Aorta (tissue), 5 donors: ENCODE measurements at regions not wholly inside any gene's neighbourhood (a gene's known extent, or its start where the extent isn't known, plus 50 kb on each side); places are given as distances from the start of the nearest gene placed in this dataset.
"Not testable (repeated sequence)": the region's sequence is repeated elsewhere in the genome, so short reads cannot be mapped to it uniquely, and the experiment has no call there.

Experiments used
- ATAC-seq: fragments of 200-7000 bp; cut with Tn5 transposase; one replicate; pipeline ENCODE4 v1.9.1; 2022; ENCODE audit warnings: moderate library complexity; ENCODE audit not compliant: low FRiP score
- DNase-seq, 2 donors: peaks; one replicate each; pipeline ENCODE4 v3.0.0-alpha.2; 2020
- H3K27ac ChIP-seq, 2 donors: one replicate each; pipeline ENCODE4 v1.5.1; 2013; ENCODE audit warnings: low read length in 2 of 2, mild to moderate bottlenecking in 2 of 2, moderate library complexity in 2 of 2, control low read depth in 1 of 2, inconsistent platforms in 1 of 2, low read depth in 1 of 2
- H3K27me3 ChIP-seq, 2 donors: one replicate each; pipeline ENCODE4 v1.6.1; 2013; ENCODE audit warnings: control low read depth in 1 of 2, low read length in 1 of 2, mild to moderate bottlenecking in 1 of 2, moderate library complexity in 1 of 2; ENCODE audit not compliant: insufficient read depth in 2 of 2, control insufficient read depth in 1 of 2
- H3K36me3 ChIP-seq, 2 donors: one replicate each; pipeline ENCODE4 v1.6.1; 2013; ENCODE audit warnings: control low read depth in 1 of 2, low read length in 1 of 2, mild to moderate bottlenecking in 1 of 2; ENCODE audit not compliant: insufficient read depth in 2 of 2, control insufficient read depth in 1 of 2
- H3K4me1 ChIP-seq, 2 donors: one replicate each; pipeline ENCODE4 v1.6.1; 2013; ENCODE audit warnings: low read length in 2 of 2, control low read depth in 1 of 2, mild to moderate bottlenecking in 1 of 2, moderate library complexity in 1 of 2; ENCODE audit not compliant: insufficient read depth in 2 of 2, control insufficient read depth in 1 of 2
- H3K4me3 ChIP-seq, 2 donors: one replicate each; pipeline ENCODE4 v1.5.1; 2013; ENCODE audit warnings: low read length in 2 of 2, control low read depth in 1 of 2, mild to moderate bottlenecking in 1 of 2
- H3K9me3 ChIP-seq: one replicate; pipeline ENCODE4 v1.6.1; 2013; ENCODE audit warnings: mild to moderate bottlenecking, low read length; ENCODE audit not compliant: control insufficient read depth
- WGBS, 2 donors: extraction: QIAGEN DNeasy Blood & Tissue Kit; methylation state at CpG; one replicate each; pipeline ENCODE4 v1.1.7; 2013; 5-methylcytosine and 5-hydroxymethylcytosine counted together
- intact Hi-C, 2 donors: fragments of 100-400 bp; cut with DNase I; formaldehyde crosslinking; loops; one replicate each; pipeline versions ENCODE4 v1.14.2 to v1.15.0; 2022
- donor health status: healthy with polysubstance abuse.
- donor health status: Bipolar disorder and iron deficiency.
- donor health status: DM: no; HTN: no; CAD: no.
- donor health status: DM: no; HTN: no; CAD: no.
- donor health status: DM: yes; HTN: yes; CAD: no.

- Histone ChIP-seq H3K36me3 (no peaks in the 10 kb centered on the region), H3K27ac (no peak overlapping the region), H3K27me3 (no peaks in the 10 kb centered on the region), H3K9me3 (no peaks in the 10 kb centered on the region), H3K4me3 (no peak overlapping the region), H3K4me1 (no peaks in the 10 kb centered on the region)
- no peak for DNase-seq
- WGBS, 2 donors = 77 to 82% methylated on average over 1 of the region's 1 CpG
- no peak for ATAC-seq
- intact Hi-C loops = no loop called here
Measured at GRCh38 chr2:5195636-5196035, 496.5 kb upstream of the SOX11 start.

- 47 to 60% methylated on average over 5 of the region's 5 CpGs for WGBS, 2 donors
- DNase-seq = no peak
- Histone ChIP-seq H3K4me1 (no peaks in the 10 kb centered on the region), H3K9me3 (no peaks in the 10 kb centered on the region), H3K4me3 (no peak overlapping the region), H3K36me3 (no peaks in the 10 kb centered on the region), H3K27ac (no peak overlapping the region), H3K27me3 (no peaks in the 10 kb centered on the region)
- intact Hi-C loops = no loop called here
- ATAC-seq = no peak
Measured at GRCh38 chr2:5203134-5203755, 488.9 kb upstream of the SOX11 start.

- intact Hi-C loops, ATAC-seq, H3K4me3 ChIP-seq, DNase-seq, H3K4me1 ChIP-seq, H3K27ac ChIP-seq, H3K9me3 ChIP-seq, H3K27me3 ChIP-seq, H3K36me3 ChIP-seq: not testable (repeated sequence)
- WGBS, 2 donors = 92 to 94% methylated on average over 2 of the region's 2 CpGs
Measured at GRCh38 chr2:5206742-5207141, 485.4 kb upstream of the SOX11 start.

DNA sequence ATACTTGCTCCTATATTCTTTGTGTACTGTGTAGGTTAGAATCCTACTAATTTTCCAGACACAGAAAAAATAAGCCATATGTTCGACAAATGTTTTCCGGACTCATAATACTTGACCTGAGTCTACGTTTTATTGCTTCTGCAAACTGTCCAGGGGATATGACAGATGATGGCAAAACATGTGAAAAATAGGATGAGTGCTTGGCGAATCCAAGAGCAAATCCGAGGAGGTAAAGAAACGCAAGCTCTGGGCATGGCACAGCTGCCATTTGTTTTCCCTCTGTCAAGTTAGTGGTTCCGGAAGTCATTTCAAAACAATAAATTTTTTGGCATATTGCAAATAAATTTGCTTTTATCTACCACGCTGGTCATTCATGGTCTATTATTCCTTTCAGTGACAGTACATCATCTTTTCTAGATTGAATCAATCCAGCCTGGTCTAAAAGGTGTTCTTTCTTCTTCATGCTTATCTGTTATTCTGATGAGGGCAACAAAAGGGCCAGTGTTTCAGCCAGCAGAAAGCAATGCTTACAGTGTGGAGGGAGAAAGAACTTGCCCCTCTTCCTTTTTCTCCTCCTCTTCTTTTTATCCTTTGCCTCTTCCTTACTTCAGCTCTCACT lies 476.1 kb upstream of the SOX11 start:
- Histone ChIP-seq H3K9me3 (peaks cover 1% of the 10 kb centered on the region), H3K4me1 (no peaks in the 10 kb centered on the region), H3K27me3 (no peaks in the 10 kb centered on the region), H3K36me3 (no peaks in the 10 kb centered on the region), H3K4me3 (no peak overlapping the region), H3K27ac (no peak overlapping the region)
- intact Hi-C loops = no loop called here
- WGBS, 2 donors = 40 to 55% methylated on average over 8 of the region's 8 CpGs
- ATAC-seq (no peak), DNase-seq (no peak)

GRCh38 chr2:5227062-5227699 lies 465.0 kb upstream of the SOX11 start:
- H3K9me3 ChIP-seq = no peaks in the 10 kb centered on the region
- WGBS, 2 donors = 70 to 80% methylated on average over 4 of the region's 4 CpGs
- no peaks in the 10 kb centered on the region for H3K27me3 ChIP-seq
- ATAC-seq = no peak
- H3K36me3 ChIP-seq = no peaks in the 10 kb centered on the region
- no peak for DNase-seq
- H3K4me3 ChIP-seq = no peak overlapping the region
- no peak overlapping the region for H3K27ac ChIP-seq
- no peaks in the 10 kb centered on the region for H3K4me1 ChIP-seq
- intact Hi-C loops = no loop called here

DNA sequence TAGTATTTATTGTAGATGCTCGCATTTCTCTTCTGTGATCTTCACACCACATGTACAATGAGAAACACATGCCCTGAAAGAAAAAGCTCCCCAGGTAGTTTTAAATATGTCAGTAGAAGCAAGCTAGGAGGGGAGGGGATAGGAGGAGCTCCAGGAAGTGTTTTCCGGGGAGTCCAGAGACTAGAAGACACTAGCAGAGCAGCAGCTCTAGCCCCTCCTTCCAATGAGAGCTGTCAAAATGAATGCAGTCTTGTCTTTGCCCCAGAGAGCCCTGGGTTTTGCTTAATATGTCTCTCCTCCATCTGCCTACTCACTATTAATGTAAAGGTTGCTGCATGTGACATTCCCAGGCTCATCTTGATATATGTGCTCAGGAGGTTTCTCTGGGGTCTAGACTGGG lies 462.6 kb upstream of the SOX11 start:
- WGBS, 2 donors = 33 to 38% methylated on average over 2 of the region's 2 CpGs
- Histone ChIP-seq H3K27ac (no peak overlapping the region), H3K9me3 (no peaks in the 10 kb centered on the region), H3K4me1 (no peaks in the 10 kb centered on the region), H3K4me3 (no peak overlapping the region), H3K36me3 (no peaks in the 10 kb centered on the region), H3K27me3 (no peaks in the 10 kb centered on the region)
- intact Hi-C loops = no loop called here
- DNase-seq (no peak), ATAC-seq (no peak)

DNA sequence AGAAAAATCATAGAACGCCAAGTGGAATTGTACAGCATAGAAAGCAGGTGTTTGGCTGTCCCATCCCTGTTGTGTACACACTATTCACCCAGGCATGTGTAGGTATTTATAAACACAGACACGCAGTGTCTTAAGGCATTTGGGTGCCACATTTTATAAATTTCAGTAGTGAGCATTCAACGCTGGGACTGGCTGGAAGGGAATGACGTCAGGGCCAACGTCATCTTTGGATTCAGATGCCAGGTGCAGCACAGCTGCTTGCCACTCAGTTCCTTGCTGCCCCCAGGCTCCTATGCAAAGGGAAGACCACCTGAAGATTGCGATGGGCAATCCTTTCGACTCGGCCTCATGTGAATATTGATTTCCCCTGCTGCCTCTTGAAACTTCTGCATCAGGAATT lies 461.7 kb upstream of the SOX11 start:
- H3K36me3 ChIP-seq = no peaks in the 10 kb centered on the region
- no peak for ATAC-seq
- no peak overlapping the region for H3K27ac ChIP-seq
- intact Hi-C loops = no loop called here
- WGBS, 2 donors = 78 to 81% methylated on average over 8 of the region's 8 CpGs
- no peak for DNase-seq
- H3K4me3 ChIP-seq = no peak overlapping the region
- H3K9me3 ChIP-seq = no peaks in the 10 kb centered on the region
- no peaks in the 10 kb centered on the region for H3K4me1 ChIP-seq
- no peaks in the 10 kb centered on the region for H3K27me3 ChIP-seq

- Histone ChIP-seq H3K36me3 (no peaks in the 10 kb centered on the region), H3K9me3 (no peaks in the 10 kb centered on the region), H3K27me3 (no peaks in the 10 kb centered on the region), H3K27ac (no peak overlapping the region), H3K4me3 (no peak overlapping the region), H3K4me1 (no peaks in the 10 kb centered on the region)
- DNase-seq (no peak), ATAC-seq (no peak)
- intact Hi-C loops = no loop called here
- 55% methylated on average over 3 of the region's 3 CpGs for WGBS, 2 donors
Measured at GRCh38 chr2:5230855-5231254, 461.3 kb upstream of the SOX11 start.

- 56 to 80% methylated on average over 2 of the region's 2 CpGs for WGBS, 2 donors
- intact Hi-C loops = no loop called here
Measured at GRCh38 chr2:5231287-5231686, 460.9 kb upstream of the SOX11 start.

More at GRCh38 chr2:5231287-5231686, 460.9 kb upstream of the SOX11 start:
- H3K27ac ChIP-seq = no peak overlapping the region
- DNase-seq (no peak), ATAC-seq (no peak)
- no peaks in the 10 kb centered on the region for H3K4me1 ChIP-seq
- no peak overlapping the region for H3K4me3 ChIP-seq
- no peaks in the 10 kb centered on the region for H3K27me3 ChIP-seq
- H3K36me3 ChIP-seq = no peaks in the 10 kb centered on the region
- no peaks in the 10 kb centered on the region for H3K9me3 ChIP-seq
